ENCODE measurements at regions not wholly inside any gene's neighbourhood (a gene's known extent, or its start where the extent isn't known, plus 50 kb on each side); places are given as distances from the start of the nearest gene placed in this dataset.

- Histone ChIP-seq H3K27ac (ENCODE audit: control insufficient read depth, insufficient read depth, low read length) (no peak overlapping the region), H3K79me2 (ENCODE audit: control insufficient read depth, insufficient read depth, low read length) (no peaks in the 10 kb centered on the region), H3K36me3 (ENCODE audit: control insufficient read depth in 2 of 2, extremely low read depth in 1 of 2, insufficient read depth in 2 of 2, low read length in 2 of 2) (no peaks in the 10 kb centered on the region), H3K27me3 (ENCODE audit: control insufficient read depth, extremely low read depth, insufficient read depth, low read length) (no peaks in the 10 kb centered on the region), H3K9ac (ENCODE audit: control insufficient read depth, extremely low read depth, insufficient read depth, low read length) (no peak overlapping the region), H3K4me3 (ENCODE audit: control insufficient read depth in 2 of 3, extremely low read depth in 1 of 3, insufficient read depth in 2 of 3, low read depth in 1 of 3, low read length in 3 of 3) (no peak overlapping the region), H2AFZ (ENCODE audit: control insufficient read depth, low read length) (peak overlapping the region; percentile 75), H3K9me3 (ENCODE audit: control insufficient read depth, low read depth, low read length) (no peaks in the 10 kb centered on the region), H3K9me1 (ENCODE audit: control insufficient read depth, extremely low read depth, insufficient read depth, low read length) (no peaks in the 10 kb centered on the region), H4K20me1 (ENCODE audit: control insufficient read depth, extremely low read depth, insufficient read depth, low read length) (no peaks in the 10 kb centered on the region), H3K4me2 (ENCODE audit: control insufficient read depth, extremely low read depth, insufficient read depth, low read depth, low read length) (no peak overlapping the region), H3K4me1 (ENCODE audit: control insufficient read depth, extremely low read depth, insufficient read depth, low read length) (peaks cover 3% of the 10 kb centered on the region)
- TF ChIP-seq EZH2 (IDR thresholded peaks at IDR 0.05; ENCODE audit: low read length) (no peak), CTCF (optimal IDR thresholded peaks at IDR 0.05 in 1 of 3, IDR thresholded peaks at IDR 0.05 in 1 of 3, conservative IDR thresholded peaks at IDR 0.05 in 1 of 3; ENCODE audit: extremely low read depth in 1 of 3, insufficient read depth in 2 of 3, low read length in 3 of 3) (no peak)
- FAIRE-seq (no peak), DNase-seq (ENCODE audit: low read depth, low spot score) (no peak)
- dilution Hi-C loops (cut with MboI; ENCODE audit: extremely low pct_ligation_motif_present, low sequenced_read_pairs): no loop called here
Observed at GRCh38 chr6:51466427-51466826, 621.0 kb downstream of the PKHD1 start.

GRCh38 chr6:51467231-51467952, 620.0 kb downstream of the PKHD1 start:
- FAIRE-seq (no peak), DNase-seq (ENCODE audit: low read depth, low spot score) (no peak)
- H3K9me3 ChIP-seq (ENCODE audit: control insufficient read depth, low read depth, low read length): no peaks in the 10 kb centered on the region
- H3K36me3 ChIP-seq (ENCODE audit: control insufficient read depth in 2 of 2, extremely low read depth in 1 of 2, insufficient read depth in 2 of 2, low read length in 2 of 2): no peaks in the 10 kb centered on the region
- H3K4me3 ChIP-seq (ENCODE audit: control insufficient read depth in 2 of 3, extremely low read depth in 1 of 3, insufficient read depth in 2 of 3, low read depth in 1 of 3, low read length in 3 of 3): no peak overlapping the region
- H3K27me3 ChIP-seq (ENCODE audit: control insufficient read depth, extremely low read depth, insufficient read depth, low read length): no peaks in the 10 kb centered on the region
- dilution Hi-C loops (cut with MboI; ENCODE audit: extremely low pct_ligation_motif_present, low sequenced_read_pairs): no loop called here
- no peak overlapping the region for H2AFZ ChIP-seq (ENCODE audit: control insufficient read depth, low read length)
- H3K9ac ChIP-seq (ENCODE audit: control insufficient read depth, extremely low read depth, insufficient read depth, low read length): no peak overlapping the region
- H3K79me2 ChIP-seq (ENCODE audit: control insufficient read depth, insufficient read depth, low read length): no peaks in the 10 kb centered on the region
- peaks cover 12% of the 10 kb centered on the region for H3K4me1 ChIP-seq (ENCODE audit: control insufficient read depth, extremely low read depth, insufficient read depth, low read length)
- no peak for TF ChIP-seq CTCF (optimal IDR thresholded peaks at IDR 0.05 in 1 of 3, IDR thresholded peaks at IDR 0.05 in 1 of 3, conservative IDR thresholded peaks at IDR 0.05 in 1 of 3; ENCODE audit: extremely low read depth in 1 of 3, insufficient read depth in 2 of 3, low read length in 3 of 3)
- TF ChIP-seq EZH2 (IDR thresholded peaks at IDR 0.05; ENCODE audit: low read length): no peak
- H3K9me1 ChIP-seq (ENCODE audit: control insufficient read depth, extremely low read depth, insufficient read depth, low read length): no peaks in the 10 kb centered on the region
- H4K20me1 ChIP-seq (ENCODE audit: control insufficient read depth, extremely low read depth, insufficient read depth, low read length): no peaks in the 10 kb centered on the region
- no peak overlapping the region for H3K4me2 ChIP-seq (ENCODE audit: control insufficient read depth, extremely low read depth, insufficient read depth, low read depth, low read length)
- no peak overlapping the region for H3K27ac ChIP-seq (ENCODE audit: control insufficient read depth, insufficient read depth, low read length)

Measured in keratinocyte (primary cell).